ENCODE measurements at regions not wholly inside any gene's neighbourhood (a gene's known extent, or its start where the extent isn't known, plus 50 kb on each side); places are given as distances from the start of the nearest gene placed in this dataset.

DNA sequence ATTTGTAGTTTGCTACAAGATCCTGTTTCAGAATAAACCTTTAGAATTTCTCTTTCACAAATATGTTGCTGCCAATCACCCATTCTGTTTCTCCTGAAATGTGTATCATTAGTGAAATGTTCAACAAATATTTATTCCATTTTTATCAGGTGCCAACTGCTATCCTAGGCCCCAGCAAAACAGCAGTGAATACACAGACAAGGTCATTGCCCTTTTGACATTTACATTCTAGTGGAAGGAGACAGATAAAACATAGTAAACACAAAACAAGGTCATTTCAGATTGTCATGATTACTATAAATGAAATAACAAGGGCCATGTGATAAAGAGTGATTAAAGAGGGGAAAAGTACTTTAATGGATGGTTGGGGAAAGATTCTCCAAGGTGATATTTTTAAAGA is 404.8 kb upstream of the PHF14 start:
- no peaks in the 10 kb centered on the region for H3K36me3 Mint-ChIP-seq
- intact Hi-C loops (cut with micrococcal nuclease) = no loop called here
- H3K27ac ChIP-seq (ENCODE audit: low read depth in 1 of 2, low read length in 2 of 2) = no peak overlapping the region
- peaks cover 0 to 8% (median 3%) of the 10 kb centered on the region in 7 donors for H3K9me3 Mint-ChIP-seq
- no peak overlapping the region for H3K4me3 Mint-ChIP-seq
- DNase-seq = no peak
- H3K27me3 ChIP-seq (ENCODE audit: control insufficient read depth in 2 of 2, insufficient read depth in 2 of 2, low read length in 2 of 2) = no peaks in the 10 kb centered on the region
- no peak overlapping the region for H3K4me2 ChIP-seq (replicated peaks; ENCODE audit: extremely low read depth, low read length, poor library complexity, severe bottlenecking)
- no peaks in the 10 kb centered on the region for H3K4me1 ChIP-seq (ENCODE audit: control insufficient read depth in 1 of 2, insufficient read depth in 2 of 2, low read length in 2 of 2)
- H3K79me2 ChIP-seq (ENCODE audit: insufficient read depth, low read length) = no peaks in the 10 kb centered on the region
- H3K4me1 Mint-ChIP-seq = no peaks in the 10 kb centered on the region
- no peak overlapping the region for H2AFZ ChIP-seq (ENCODE audit: insufficient read depth, low read depth, low read length, poor library complexity, severe bottlenecking)
- H3K9ac ChIP-seq (ENCODE audit: insufficient read depth, low read length, poor library complexity, severe bottlenecking) = no peak overlapping the region
- H3K9me3 ChIP-seq (replicated peaks in 1 of 2; ENCODE audit: control insufficient read depth in 1 of 2, insufficient read depth in 1 of 2, low read length in 2 of 2) = no peaks in the 10 kb centered on the region
- no peaks in the 10 kb centered on the region for H3K36me3 ChIP-seq (replicated peaks in 1 of 2; ENCODE audit: control insufficient read depth in 1 of 2, insufficient read depth in 2 of 2, low read length in 2 of 2)
- H4K20me1 ChIP-seq (ENCODE audit: insufficient read depth, low read length) = no peaks in the 10 kb centered on the region
- TF ChIP-seq, protein P1, sequence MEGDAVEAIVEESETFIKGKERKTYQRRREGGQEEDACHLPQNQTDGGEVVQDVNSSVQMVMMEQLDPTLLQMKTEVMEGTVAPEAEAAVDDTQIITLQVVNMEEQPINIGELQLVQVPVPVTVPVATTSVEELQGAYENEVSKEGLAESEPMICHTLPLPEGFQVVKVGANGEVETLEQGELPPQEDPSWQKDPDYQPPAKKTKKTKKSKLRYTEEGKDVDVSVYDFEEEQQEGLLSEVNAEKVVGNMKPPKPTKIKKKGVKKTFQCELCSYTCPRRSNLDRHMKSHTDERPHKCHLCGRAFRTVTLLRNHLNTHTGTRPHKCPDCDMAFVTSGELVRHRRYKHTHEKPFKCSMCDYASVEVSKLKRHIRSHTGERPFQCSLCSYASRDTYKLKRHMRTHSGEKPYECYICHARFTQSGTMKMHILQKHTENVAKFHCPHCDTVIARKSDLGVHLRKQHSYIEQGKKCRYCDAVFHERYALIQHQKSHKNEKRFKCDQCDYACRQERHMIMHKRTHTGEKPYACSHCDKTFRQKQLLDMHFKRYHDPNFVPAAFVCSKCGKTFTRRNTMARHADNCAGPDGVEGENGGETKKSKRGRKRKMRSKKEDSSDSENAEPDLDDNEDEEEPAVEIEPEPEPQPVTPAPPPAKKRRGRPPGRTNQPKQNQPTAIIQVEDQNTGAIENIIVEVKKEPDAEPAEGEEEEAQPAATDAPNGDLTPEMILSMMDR (IDR thresholded peaks at IDR 0.05) = no peak
- H3K27me3 Mint-ChIP-seq (ENCODE audit: low read depth in 3 of 3) = no peaks in the 10 kb centered on the region
- H3K4me3 ChIP-seq (replicated peaks in 1 of 3; ENCODE audit: low read depth in 2 of 3, low read length in 3 of 3) = no peak overlapping the region
- H3K27ac Mint-ChIP-seq = no peak overlapping the region

DNA sequence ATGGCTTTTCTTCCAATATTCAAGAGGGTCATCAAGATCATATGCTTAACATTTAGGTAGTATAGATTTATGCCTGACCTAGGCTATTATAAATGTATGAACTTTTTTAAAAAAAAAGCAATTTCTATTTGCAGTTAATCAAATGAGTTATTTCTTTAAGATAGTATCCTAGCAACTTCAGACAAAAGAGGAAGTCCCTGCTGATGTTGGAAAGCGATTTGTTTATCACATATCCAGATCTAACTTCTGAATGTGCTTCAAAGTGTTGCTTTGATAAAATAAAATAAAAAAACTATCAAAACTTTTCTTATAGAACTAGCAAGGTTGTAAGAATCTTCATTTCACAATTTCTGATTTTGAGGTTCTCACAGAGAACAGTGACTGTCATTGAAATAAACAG is 401.9 kb upstream of the PHF14 start:
- Histone ChIP-seq H4K20me1 (ENCODE audit: insufficient read depth, low read length) (no peaks in the 10 kb centered on the region), H3K27ac (ENCODE audit: low read depth in 1 of 2, low read length in 2 of 2) (no peak overlapping the region), H3K4me2 (replicated peaks; ENCODE audit: extremely low read depth, low read length, poor library complexity, severe bottlenecking) (no peak overlapping the region), H3K9ac (ENCODE audit: insufficient read depth, low read length, poor library complexity, severe bottlenecking) (no peak overlapping the region), H3K36me3 (replicated peaks in 1 of 2; ENCODE audit: control insufficient read depth in 1 of 2, insufficient read depth in 2 of 2, low read length in 2 of 2) (no peaks in the 10 kb centered on the region), H3K9me3 (replicated peaks in 1 of 2; ENCODE audit: control insufficient read depth in 1 of 2, insufficient read depth in 1 of 2, low read length in 2 of 2) (no peaks in the 10 kb centered on the region), H3K4me1 (ENCODE audit: control insufficient read depth in 1 of 2, insufficient read depth in 2 of 2, low read length in 2 of 2) (no peaks in the 10 kb centered on the region), H3K79me2 (ENCODE audit: insufficient read depth, low read length) (no peaks in the 10 kb centered on the region), H2AFZ (ENCODE audit: insufficient read depth, low read depth, low read length, poor library complexity, severe bottlenecking) (no peak overlapping the region), H3K4me3 (replicated peaks in 1 of 3; ENCODE audit: low read depth in 2 of 3, low read length in 3 of 3) (no peak overlapping the region), H3K27me3 (ENCODE audit: control insufficient read depth in 2 of 2, insufficient read depth in 2 of 2, low read length in 2 of 2) (no peaks in the 10 kb centered on the region)
- intact Hi-C loops (cut with micrococcal nuclease) = no loop called here
- WGBS (ENCODE audit: insufficient coverage) = no CpG with 5 or more reads among the region's 1 CpG
- TF ChIP-seq, protein P1 (IDR thresholded peaks at IDR 0.05) = no peak
- no peak overlapping the region for H3K27ac Mint-ChIP-seq
- H3K36me3 Mint-ChIP-seq = no peaks in the 10 kb centered on the region
- peaks cover 0 to 3% (median 2%) of the 10 kb centered on the region in 7 donors for H3K9me3 Mint-ChIP-seq
- H3K4me1 Mint-ChIP-seq = no peaks in the 10 kb centered on the region
- no peak overlapping the region for H3K4me3 Mint-ChIP-seq
- no peaks in the 10 kb centered on the region for H3K27me3 Mint-ChIP-seq (ENCODE audit: low read depth in 3 of 3)
- DNase-seq = no peak
